ENCODE measurements at regions not wholly inside any gene's neighbourhood (a gene's known extent, or its start where the extent isn't known, plus 50 kb on each side); places are given as distances from the start of the nearest gene placed in this dataset.

DNA sequence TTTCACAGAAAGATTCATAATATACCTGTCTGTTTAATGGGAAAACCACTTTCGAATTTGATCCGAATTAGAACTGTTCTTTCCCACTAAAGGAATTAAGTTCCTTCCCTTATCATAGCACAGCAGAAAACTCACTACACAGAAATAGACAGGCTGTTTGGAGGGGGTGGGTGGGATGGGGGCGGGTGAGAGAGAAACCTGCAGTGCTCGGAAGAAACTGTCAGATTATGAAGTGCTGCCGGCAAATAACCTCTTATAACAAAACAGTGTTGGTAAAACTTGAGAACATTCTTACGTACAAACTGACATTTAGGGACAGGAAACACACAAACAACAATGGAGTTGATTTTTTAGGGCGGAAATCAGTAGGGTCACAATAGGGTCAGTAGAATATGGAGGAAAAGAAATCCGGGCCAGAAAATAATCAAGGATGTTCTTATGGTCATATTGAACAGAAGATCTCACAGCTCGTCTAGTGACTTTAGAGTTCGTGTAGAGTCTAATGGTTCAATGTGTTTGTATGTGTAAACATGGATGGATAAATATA, 756.0 kb upstream of the LRATD1 start:
- no peak for TF ChIP-seq POLR2A (IDR thresholded peaks at IDR 0.05)
- no peak for TF ChIP-seq CTCF (IDR thresholded peaks at IDR 0.05)

Measured in testis (tissue), 2 donors.